ENCODE measurements at regions not wholly inside any gene's neighbourhood (a gene's known extent, or its start where the extent isn't known, plus 50 kb on each side); places are given as distances from the start of the nearest gene placed in this dataset.

DNA sequence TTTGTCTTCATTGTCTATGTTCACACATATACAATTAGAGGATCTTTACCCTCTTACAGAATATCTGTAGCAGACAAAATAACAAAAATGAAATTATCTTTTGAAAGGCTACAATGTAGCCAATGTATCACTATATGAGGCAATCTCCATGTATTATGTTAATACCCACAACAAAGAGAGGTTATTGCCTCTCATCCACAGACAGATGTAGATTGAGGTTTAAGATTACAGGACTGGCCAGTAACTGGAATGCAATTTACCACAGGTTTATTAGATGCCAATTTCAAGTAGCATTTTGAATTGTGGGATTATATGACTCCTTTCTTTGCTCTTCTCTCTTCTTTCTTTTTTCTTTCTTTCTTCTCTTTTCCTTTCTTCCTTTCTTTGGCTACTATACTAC is 242.6 kb downstream of the ANKRD50 start:
- TF ChIP-seq, protein P1, sequence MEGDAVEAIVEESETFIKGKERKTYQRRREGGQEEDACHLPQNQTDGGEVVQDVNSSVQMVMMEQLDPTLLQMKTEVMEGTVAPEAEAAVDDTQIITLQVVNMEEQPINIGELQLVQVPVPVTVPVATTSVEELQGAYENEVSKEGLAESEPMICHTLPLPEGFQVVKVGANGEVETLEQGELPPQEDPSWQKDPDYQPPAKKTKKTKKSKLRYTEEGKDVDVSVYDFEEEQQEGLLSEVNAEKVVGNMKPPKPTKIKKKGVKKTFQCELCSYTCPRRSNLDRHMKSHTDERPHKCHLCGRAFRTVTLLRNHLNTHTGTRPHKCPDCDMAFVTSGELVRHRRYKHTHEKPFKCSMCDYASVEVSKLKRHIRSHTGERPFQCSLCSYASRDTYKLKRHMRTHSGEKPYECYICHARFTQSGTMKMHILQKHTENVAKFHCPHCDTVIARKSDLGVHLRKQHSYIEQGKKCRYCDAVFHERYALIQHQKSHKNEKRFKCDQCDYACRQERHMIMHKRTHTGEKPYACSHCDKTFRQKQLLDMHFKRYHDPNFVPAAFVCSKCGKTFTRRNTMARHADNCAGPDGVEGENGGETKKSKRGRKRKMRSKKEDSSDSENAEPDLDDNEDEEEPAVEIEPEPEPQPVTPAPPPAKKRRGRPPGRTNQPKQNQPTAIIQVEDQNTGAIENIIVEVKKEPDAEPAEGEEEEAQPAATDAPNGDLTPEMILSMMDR (IDR thresholded peaks at IDR 0.05; ENCODE audit: insufficient read depth, low read depth, low read length) = no peak
- TF ChIP-seq EZH2 (IDR thresholded peaks at IDR 0.05; ENCODE audit: insufficient read depth, low read length) = no peak
